ENCODE measurements at regions not wholly inside any gene's neighbourhood (a gene's known extent, or its start where the extent isn't known, plus 50 kb on each side); places are given as distances from the start of the nearest gene placed in this dataset.

GRCh38 chr21:27580276-27580675 is 613.4 kb upstream of the ADAMTS5 start:
- Histone ChIP-seq H3K9me3 (ENCODE audit: control insufficient read depth, low read length) (no peaks in the 10 kb centered on the region), H3K27me3 (ENCODE audit: control insufficient read depth in 1 of 2, insufficient read depth in 2 of 2, low read length in 1 of 2) (no peaks in the 10 kb centered on the region), H3K4me3 (ENCODE audit: low read length in 2 of 2) (no peak overlapping the region), H3K4me1 (ENCODE audit: control insufficient read depth in 1 of 2, insufficient read depth in 2 of 2, low read length in 2 of 2) (peaks cover 0 to 1% of the 10 kb centered on the region in 2 donors), H3K36me3 (ENCODE audit: control insufficient read depth in 1 of 2, insufficient read depth in 2 of 2, low read length in 1 of 2) (no peaks in the 10 kb centered on the region), H3K27ac (ENCODE audit: low read depth in 1 of 2, low read length in 2 of 2) (no peak overlapping the region)
- intact Hi-C loops (cut with DNase I) = no loop called here
- 94 to 100% methylated on average over 1 of the region's 1 CpG for WGBS, 2 donors
- DNase-seq (no peak), ATAC-seq (ENCODE audit: low FRiP score) (no peak)

GRCh38 chr21:27578741-27579265 is 611.9 kb upstream of the ADAMTS5 start:
- 93 to 96% methylated on average over 6 of the region's 6 CpGs for WGBS, 2 donors
- H3K27me3 ChIP-seq (ENCODE audit: control insufficient read depth in 1 of 2, insufficient read depth in 2 of 2, low read length in 1 of 2) = no peaks in the 10 kb centered on the region
- ATAC-seq (ENCODE audit: low FRiP score) = no peak
- peaks cover 0 to 1% of the 10 kb centered on the region in 2 donors for H3K4me1 ChIP-seq (ENCODE audit: control insufficient read depth in 1 of 2, insufficient read depth in 2 of 2, low read length in 2 of 2)
- H3K9me3 ChIP-seq (ENCODE audit: control insufficient read depth, low read length) = no peaks in the 10 kb centered on the region
- intact Hi-C loops (cut with DNase I) = no loop called here
- no peak overlapping the region for H3K27ac ChIP-seq (ENCODE audit: low read depth in 1 of 2, low read length in 2 of 2)
- DNase-seq = no peak
- H3K4me3 ChIP-seq (ENCODE audit: low read length in 2 of 2) = no peak overlapping the region
- no peaks in the 10 kb centered on the region for H3K36me3 ChIP-seq (ENCODE audit: control insufficient read depth in 1 of 2, insufficient read depth in 2 of 2, low read length in 1 of 2)

GRCh38 chr21:27572696-27573095 is 605.8 kb upstream of the ADAMTS5 start:
- Histone ChIP-seq H3K9me3 (ENCODE audit: control insufficient read depth, low read length) (no peaks in the 10 kb centered on the region), H3K27me3 (ENCODE audit: control insufficient read depth in 1 of 2, insufficient read depth in 2 of 2, low read length in 1 of 2) (no peaks in the 10 kb centered on the region), H3K27ac (ENCODE audit: low read depth in 1 of 2, low read length in 2 of 2) (no peak overlapping the region), H3K4me3 (ENCODE audit: low read length in 2 of 2) (no peak overlapping the region), H3K36me3 (ENCODE audit: control insufficient read depth in 1 of 2, insufficient read depth in 2 of 2, low read length in 1 of 2) (no peaks in the 10 kb centered on the region), H3K4me1 (ENCODE audit: control insufficient read depth in 1 of 2, insufficient read depth in 2 of 2, low read length in 2 of 2) (peaks cover 0 to 4% of the 10 kb centered on the region in 2 donors)
- intact Hi-C loops (cut with DNase I) = loop anchor here in 1 of 2 donors (5.0 kb wide), 1 partner anchor 1170 kb away; no protein-coding TSS in a partner anchor
- DNase-seq (no peak), ATAC-seq (ENCODE audit: low FRiP score) (no peak)
- 75 to 79% methylated on average over 2 of the region's 2 CpGs for WGBS, 2 donors

GRCh38 chr21:27571706-27572105 is 604.8 kb upstream of the ADAMTS5 start:
- ATAC-seq (ENCODE audit: low FRiP score) = no peak
- intact Hi-C loops (cut with DNase I) = loop anchor here in 1 of 2 donors (5.0 kb wide), 1 partner anchor 1171 kb away; no protein-coding TSS in a partner anchor
- H3K4me1 ChIP-seq (ENCODE audit: control insufficient read depth in 1 of 2, insufficient read depth in 2 of 2, low read length in 2 of 2) = peaks cover 0 to 4% of the 10 kb centered on the region in 2 donors

GRCh38 chr21:27570306-27570868 is 603.5 kb upstream of the ADAMTS5 start:
- H3K9me3 ChIP-seq (ENCODE audit: control insufficient read depth, low read length) = no peaks in the 10 kb centered on the region
- peak; percentile 74 for ATAC-seq (ENCODE audit: low FRiP score)
- H3K27me3 ChIP-seq (ENCODE audit: control insufficient read depth in 1 of 2, insufficient read depth in 2 of 2, low read length in 1 of 2) = no peaks in the 10 kb centered on the region
- WGBS, 2 donors = 5 to 6% methylated on average over 2 of the region's 2 CpGs
- DNase-seq = peak; percentile 76 to 79
- no peaks in the 10 kb centered on the region for H3K36me3 ChIP-seq (ENCODE audit: control insufficient read depth in 1 of 2, insufficient read depth in 2 of 2, low read length in 1 of 2)
- H3K4me3 ChIP-seq (ENCODE audit: low read length in 2 of 2) = no peak overlapping the region
- intact Hi-C loops (cut with DNase I) = loop anchor here in 1 of 2 donors (5.0 kb wide), 1 partner anchor 1172 kb away; no protein-coding TSS in a partner anchor
- peak overlapping the region; percentile 30 to 76 for H3K27ac ChIP-seq (ENCODE audit: low read depth in 1 of 2, low read length in 2 of 2)
- H3K4me1 ChIP-seq (ENCODE audit: control insufficient read depth in 1 of 2, insufficient read depth in 2 of 2, low read length in 2 of 2) = peaks cover 0 to 4% of the 10 kb centered on the region in 2 donors

More at GRCh38 chr21:27571706-27572105, 604.8 kb upstream of the ADAMTS5 start:
- Histone ChIP-seq H3K27me3 (ENCODE audit: control insufficient read depth in 1 of 2, insufficient read depth in 2 of 2, low read length in 1 of 2) (no peaks in the 10 kb centered on the region), H3K4me3 (ENCODE audit: low read length in 2 of 2) (no peak overlapping the region), H3K36me3 (ENCODE audit: control insufficient read depth in 1 of 2, insufficient read depth in 2 of 2, low read length in 1 of 2) (no peaks in the 10 kb centered on the region), H3K27ac (ENCODE audit: low read depth in 1 of 2, low read length in 2 of 2) (no peak overlapping the region), H3K9me3 (ENCODE audit: control insufficient read depth, low read length) (no peaks in the 10 kb centered on the region)
- DNase-seq = no peak

GRCh38 chr21:27569831-27570230 is 602.9 kb upstream of the ADAMTS5 start:
- 20 to 27% methylated on average over 2 of the region's 2 CpGs for WGBS, 2 donors
- Histone ChIP-seq H3K4me3 (ENCODE audit: low read length in 2 of 2) (no peak overlapping the region), H3K27ac (ENCODE audit: low read depth in 1 of 2, low read length in 2 of 2) (peak overlapping the region in 1 of 2 donors; percentile 76), H3K4me1 (ENCODE audit: control insufficient read depth in 1 of 2, insufficient read depth in 2 of 2, low read length in 2 of 2) (peaks cover 0 to 4% of the 10 kb centered on the region in 2 donors), H3K27me3 (ENCODE audit: control insufficient read depth in 1 of 2, insufficient read depth in 2 of 2, low read length in 1 of 2) (no peaks in the 10 kb centered on the region), H3K9me3 (ENCODE audit: control insufficient read depth, low read length) (no peaks in the 10 kb centered on the region), H3K36me3 (ENCODE audit: control insufficient read depth in 1 of 2, insufficient read depth in 2 of 2, low read length in 1 of 2) (no peaks in the 10 kb centered on the region)
- no peak for DNase-seq
- intact Hi-C loops (cut with DNase I) = loop anchor here in 1 of 2 donors (5.0 to 10.0 kb wide), 3 partner anchors 715 to 1172 kb away; no protein-coding TSS in a partner anchor
- ATAC-seq (ENCODE audit: low FRiP score) = peak; percentile 24

DNA sequence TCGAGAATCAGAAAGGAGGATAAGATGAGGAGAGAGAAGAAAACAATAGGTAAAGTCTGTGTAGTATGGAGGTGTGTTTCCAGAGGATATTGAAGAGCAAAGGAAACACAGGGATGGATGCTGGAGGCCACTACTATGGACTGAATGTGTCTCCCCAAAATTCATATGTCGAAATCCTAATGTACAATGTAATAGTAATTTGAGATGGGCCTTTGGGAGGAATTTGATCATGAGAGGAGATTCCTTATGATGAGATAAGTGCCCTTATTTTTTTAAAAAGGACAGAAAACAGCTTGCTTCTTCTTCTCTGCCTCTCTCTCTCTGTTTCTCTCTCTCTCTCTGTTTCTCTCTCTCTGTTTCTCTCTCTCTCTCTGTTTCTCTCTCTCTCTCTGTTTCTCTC is 602.2 kb upstream of the ADAMTS5 start:
- H3K4me1 ChIP-seq (ENCODE audit: control insufficient read depth in 1 of 2, insufficient read depth in 2 of 2, low read length in 2 of 2) = peaks cover 0 to 4% of the 10 kb centered on the region in 2 donors
- WGBS, 2 donors = 97 to 98% methylated on average over 2 of the region's 2 CpGs
- H3K27me3 ChIP-seq (ENCODE audit: control insufficient read depth in 1 of 2, insufficient read depth in 2 of 2, low read length in 1 of 2) = no peaks in the 10 kb centered on the region
- no peak for DNase-seq
- no peak overlapping the region for H3K4me3 ChIP-seq (ENCODE audit: low read length in 2 of 2)
- H3K27ac ChIP-seq (ENCODE audit: low read depth in 1 of 2, low read length in 2 of 2) = no peak overlapping the region
- ATAC-seq (ENCODE audit: low FRiP score) = no peak
- no peaks in the 10 kb centered on the region for H3K9me3 ChIP-seq (ENCODE audit: control insufficient read depth, low read length)
- intact Hi-C loops (cut with DNase I) = loop anchor here in 1 of 2 donors (10.0 kb wide), 2 partner anchors 714 to 766 kb away; no protein-coding TSS in a partner anchor
- no peaks in the 10 kb centered on the region for H3K36me3 ChIP-seq (ENCODE audit: control insufficient read depth in 1 of 2, insufficient read depth in 2 of 2, low read length in 1 of 2)

GRCh38 chr21:27567381-27567780 is 600.5 kb upstream of the ADAMTS5 start:
- Histone ChIP-seq H3K4me3 (ENCODE audit: low read length in 2 of 2) (no peak overlapping the region), H3K36me3 (ENCODE audit: control insufficient read depth in 1 of 2, insufficient read depth in 2 of 2, low read length in 1 of 2) (no peaks in the 10 kb centered on the region), H3K4me1 (ENCODE audit: control insufficient read depth in 1 of 2, insufficient read depth in 2 of 2, low read length in 2 of 2) (peaks cover 0 to 4% of the 10 kb centered on the region in 2 donors), H3K27me3 (ENCODE audit: control insufficient read depth in 1 of 2, insufficient read depth in 2 of 2, low read length in 1 of 2) (no peaks in the 10 kb centered on the region), H3K27ac (ENCODE audit: low read depth in 1 of 2, low read length in 2 of 2) (no peak overlapping the region), H3K9me3 (ENCODE audit: control insufficient read depth, low read length) (no peaks in the 10 kb centered on the region)
- ATAC-seq (ENCODE audit: low FRiP score) = no peak
- no peak for DNase-seq
- 93 to 97% methylated on average over 1 of the region's 1 CpG for WGBS, 2 donors
- intact Hi-C loops (cut with DNase I) = loop anchor here in 1 of 2 donors (10.0 kb wide), 2 partner anchors 713 to 767 kb away; no protein-coding TSS in a partner anchor

DNA sequence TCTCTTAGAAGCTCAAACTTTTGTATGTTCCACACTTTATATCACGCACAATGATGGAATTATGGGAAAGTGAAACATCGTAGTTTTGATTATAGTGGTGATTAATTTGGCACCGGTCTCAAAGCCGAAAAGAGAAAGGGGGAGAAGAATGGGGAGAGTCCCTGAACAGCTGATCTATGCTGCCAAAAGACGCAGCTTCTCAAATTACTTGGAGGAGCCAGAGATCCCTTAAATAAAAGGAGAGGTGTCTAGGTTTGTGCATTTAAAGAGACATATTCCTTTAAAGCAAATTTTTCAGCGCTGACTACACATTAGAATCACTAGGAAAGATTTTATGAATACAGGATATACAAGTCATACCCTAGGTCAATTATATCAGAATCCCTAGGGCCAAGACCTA is 599.6 kb upstream of the ADAMTS5 start:
- H3K9me3 ChIP-seq (ENCODE audit: control insufficient read depth, low read length) = no peaks in the 10 kb centered on the region
- intact Hi-C loops (cut with DNase I) = loop anchor here in 1 of 2 donors (10.0 kb wide), 2 partner anchors 712 to 768 kb away; no protein-coding TSS in a partner anchor
- peaks cover 0 to 4% of the 10 kb centered on the region in 2 donors for H3K4me1 ChIP-seq (ENCODE audit: control insufficient read depth in 1 of 2, insufficient read depth in 2 of 2, low read length in 2 of 2)
- H3K27me3 ChIP-seq (ENCODE audit: control insufficient read depth in 1 of 2, insufficient read depth in 2 of 2, low read length in 1 of 2) = no peaks in the 10 kb centered on the region
- WGBS, 2 donors = 88 to 89% methylated on average over 6 of the region's 6 CpGs
- no peak for DNase-seq
- H3K4me3 ChIP-seq (ENCODE audit: low read length in 2 of 2) = no peak overlapping the region
- no peak overlapping the region for H3K27ac ChIP-seq (ENCODE audit: low read depth in 1 of 2, low read length in 2 of 2)
- no peak for ATAC-seq (ENCODE audit: low FRiP score)
- H3K36me3 ChIP-seq (ENCODE audit: control insufficient read depth in 1 of 2, insufficient read depth in 2 of 2, low read length in 1 of 2) = no peaks in the 10 kb centered on the region
